ENCODE measurements at regions not wholly inside any gene's neighbourhood (a gene's known extent, or its start where the extent isn't known, plus 50 kb on each side); places are given as distances from the start of the nearest gene placed in this dataset.
"Not testable (repeated sequence)": the region's sequence is repeated elsewhere in the genome, so short reads cannot be mapped to it uniquely, and the experiment has no call there.

DNA sequence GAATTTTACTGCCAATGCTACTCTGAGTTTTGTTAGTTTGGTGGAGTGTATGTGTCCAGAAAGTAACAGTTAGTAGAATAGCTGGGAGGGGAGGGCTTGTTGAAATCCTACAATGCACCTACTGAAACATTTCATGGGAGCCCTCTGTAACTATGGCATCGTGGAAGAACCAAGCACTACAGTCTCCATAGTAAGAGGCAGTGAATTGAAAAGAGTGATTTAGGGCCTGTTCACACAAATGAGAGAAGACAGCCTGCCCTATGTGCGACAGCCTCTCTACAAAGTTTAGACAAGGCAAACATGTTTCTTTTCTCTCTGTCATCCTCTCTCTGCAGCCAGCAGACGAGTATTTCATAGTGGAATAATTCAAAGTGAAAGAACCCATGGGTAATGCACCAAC lies 676.6 kb downstream of the BRINP1 start:
- no peak for DNase-seq (ENCODE audit: low read depth)
- TF ChIP-seq, protein P1, sequence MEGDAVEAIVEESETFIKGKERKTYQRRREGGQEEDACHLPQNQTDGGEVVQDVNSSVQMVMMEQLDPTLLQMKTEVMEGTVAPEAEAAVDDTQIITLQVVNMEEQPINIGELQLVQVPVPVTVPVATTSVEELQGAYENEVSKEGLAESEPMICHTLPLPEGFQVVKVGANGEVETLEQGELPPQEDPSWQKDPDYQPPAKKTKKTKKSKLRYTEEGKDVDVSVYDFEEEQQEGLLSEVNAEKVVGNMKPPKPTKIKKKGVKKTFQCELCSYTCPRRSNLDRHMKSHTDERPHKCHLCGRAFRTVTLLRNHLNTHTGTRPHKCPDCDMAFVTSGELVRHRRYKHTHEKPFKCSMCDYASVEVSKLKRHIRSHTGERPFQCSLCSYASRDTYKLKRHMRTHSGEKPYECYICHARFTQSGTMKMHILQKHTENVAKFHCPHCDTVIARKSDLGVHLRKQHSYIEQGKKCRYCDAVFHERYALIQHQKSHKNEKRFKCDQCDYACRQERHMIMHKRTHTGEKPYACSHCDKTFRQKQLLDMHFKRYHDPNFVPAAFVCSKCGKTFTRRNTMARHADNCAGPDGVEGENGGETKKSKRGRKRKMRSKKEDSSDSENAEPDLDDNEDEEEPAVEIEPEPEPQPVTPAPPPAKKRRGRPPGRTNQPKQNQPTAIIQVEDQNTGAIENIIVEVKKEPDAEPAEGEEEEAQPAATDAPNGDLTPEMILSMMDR (IDR thresholded peaks at IDR 0.05; ENCODE audit: low read depth, low read length, missing control alignments): no peak

DNA sequence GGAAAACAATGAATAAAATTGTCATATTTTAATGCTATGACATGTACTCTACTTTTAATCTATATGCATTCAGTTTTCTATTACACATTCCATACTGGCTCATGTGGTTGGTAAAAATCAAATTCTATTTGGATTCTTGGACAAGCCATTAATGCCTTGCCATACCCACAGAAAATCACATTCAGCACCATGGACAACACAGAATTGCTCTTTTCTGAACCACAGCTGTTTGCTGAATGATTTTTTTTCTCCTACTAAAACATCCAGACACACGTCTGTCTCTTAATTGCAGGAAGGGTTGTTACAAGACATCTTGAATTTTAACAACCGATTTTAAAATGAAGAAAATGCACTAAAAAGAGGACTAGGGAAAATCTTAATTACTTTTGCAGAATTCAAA lies 675.6 kb downstream of the BRINP1 start:
- no peak for DNase-seq (ENCODE audit: low read depth)
- TF ChIP-seq, protein P1 (IDR thresholded peaks at IDR 0.05; ENCODE audit: low read depth, low read length, missing control alignments): no peak
- H3K4me3 ChIP-seq (ENCODE audit: low read depth, low read length): no peak overlapping the region

More for the DNA sequence above, 676.6 kb downstream of the BRINP1 start:
- no peak overlapping the region for H3K4me3 ChIP-seq (ENCODE audit: low read depth, low read length)

DNA sequence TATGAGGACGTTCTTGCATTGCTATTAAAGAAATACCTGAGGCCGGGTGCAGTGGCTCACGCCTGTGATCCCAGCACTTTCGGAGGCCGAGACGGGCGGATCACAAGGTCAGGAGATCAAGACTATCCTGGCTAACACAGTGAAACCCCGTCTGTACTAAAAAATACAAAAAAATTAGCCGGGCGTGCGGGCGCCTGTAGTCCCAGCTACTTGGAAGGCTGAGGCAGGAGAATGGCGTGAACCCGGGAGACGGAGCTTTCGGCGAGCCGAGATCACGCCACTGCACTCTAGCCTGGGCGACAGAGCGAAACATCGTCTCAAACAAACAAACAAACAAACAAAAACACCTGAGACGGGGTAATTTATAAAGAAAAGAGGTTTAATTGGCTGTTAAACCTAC lies 674.0 kb downstream of the BRINP1 start:
- not testable (repeated sequence) for DNase-seq (ENCODE audit: low read depth); H3K4me3 ChIP-seq (ENCODE audit: low read depth, low read length)

DNA sequence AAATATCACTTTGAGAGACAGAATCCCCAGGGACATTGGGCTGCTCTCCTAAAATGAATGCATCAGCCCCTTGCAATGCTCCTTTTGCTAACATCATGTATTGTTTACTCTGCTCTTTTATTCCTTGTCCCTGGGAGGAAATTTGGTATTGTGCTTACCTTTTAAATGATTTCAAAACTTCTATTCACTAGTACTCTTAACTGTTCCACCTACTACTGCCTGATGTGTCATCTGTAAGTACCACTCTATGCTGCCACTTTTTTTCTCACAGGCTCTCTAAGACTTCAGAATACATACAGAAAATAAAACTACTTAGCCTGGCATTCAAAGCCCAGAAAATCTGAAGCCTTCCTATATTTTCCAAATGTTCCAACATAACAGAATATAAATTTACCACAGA lies 667.2 kb downstream of the BRINP1 start:
- DNase-seq (ENCODE audit: low read depth): no peak
- TF ChIP-seq, protein P1 (IDR thresholded peaks at IDR 0.05; ENCODE audit: low read depth, low read length, missing control alignments): no peak
- H3K4me3 ChIP-seq (ENCODE audit: low read depth, low read length): no peak overlapping the region

DNA sequence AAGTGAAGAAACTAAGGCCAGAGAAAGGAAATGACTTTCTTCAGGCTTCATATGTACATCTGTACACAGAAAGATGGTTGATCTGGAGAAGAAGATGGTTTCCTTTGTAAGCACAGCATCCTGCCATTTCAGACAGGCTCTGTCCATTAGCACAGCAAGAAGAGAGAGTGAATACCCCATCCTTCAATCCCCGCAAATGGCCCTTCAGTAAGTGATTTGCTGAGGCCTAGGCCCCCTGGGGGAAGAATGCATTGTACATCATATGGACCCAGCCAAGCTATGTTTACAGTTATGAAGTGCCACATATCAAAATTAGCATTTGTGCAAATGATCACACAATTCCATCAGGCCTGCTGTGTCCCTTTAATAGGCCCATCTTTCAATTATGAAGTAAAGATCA lies 657.4 kb downstream of the BRINP1 start:
- TF ChIP-seq, protein P1 (IDR thresholded peaks at IDR 0.05; ENCODE audit: low read depth, low read length, missing control alignments): no peak
- H3K4me3 ChIP-seq (ENCODE audit: low read depth, low read length): no peak overlapping the region
- DNase-seq (ENCODE audit: low read depth): no peak

DNA sequence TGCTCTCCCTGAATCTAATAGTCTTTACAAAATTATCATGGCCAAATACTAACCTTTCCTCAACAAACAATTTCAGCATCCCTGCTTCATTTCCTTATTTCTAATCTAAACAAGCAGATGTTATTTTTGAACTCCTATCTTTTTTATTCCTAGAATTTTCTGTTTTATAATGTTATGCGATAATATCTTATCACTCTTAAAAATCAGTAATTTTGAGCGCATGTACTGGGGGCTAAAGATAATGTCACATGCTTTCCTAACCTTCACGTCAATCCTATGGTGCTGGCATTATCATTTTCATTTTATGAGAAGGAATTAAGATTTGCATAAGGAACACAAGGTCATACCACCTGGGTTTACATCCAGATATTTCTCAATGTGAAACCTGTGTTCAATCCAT lies 648.0 kb downstream of the BRINP1 start:
- H3K4me3 ChIP-seq (ENCODE audit: low read depth, low read length): no peak overlapping the region
- TF ChIP-seq, protein P1 (IDR thresholded peaks at IDR 0.05; ENCODE audit: low read depth, low read length, missing control alignments): no peak
- no peak for DNase-seq (ENCODE audit: low read depth)

DNA sequence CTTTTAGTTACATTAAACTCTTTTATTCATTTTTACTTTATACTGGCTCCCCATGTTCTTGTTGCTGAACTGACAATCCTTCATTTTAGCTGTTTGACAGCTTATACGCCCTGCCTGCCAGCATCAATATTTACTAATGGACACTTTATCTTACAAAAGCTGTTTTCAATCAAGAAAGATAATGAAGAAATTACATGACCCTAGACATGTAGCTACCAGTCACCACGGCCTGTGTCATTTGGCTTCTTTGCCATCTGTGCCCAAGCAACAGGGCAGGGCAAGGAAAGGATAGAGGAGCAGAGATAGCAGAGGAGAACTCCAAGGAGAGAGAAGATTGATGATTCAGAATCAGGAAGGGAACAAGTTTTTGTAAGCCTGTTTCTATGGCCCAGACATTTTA lies 647.3 kb downstream of the BRINP1 start:
- no peak overlapping the region for H3K4me3 ChIP-seq (ENCODE audit: low read depth, low read length)
- DNase-seq (ENCODE audit: low read depth): no peak
- TF ChIP-seq, protein P1 (IDR thresholded peaks at IDR 0.05; ENCODE audit: low read depth, low read length, missing control alignments): no peak

DNA sequence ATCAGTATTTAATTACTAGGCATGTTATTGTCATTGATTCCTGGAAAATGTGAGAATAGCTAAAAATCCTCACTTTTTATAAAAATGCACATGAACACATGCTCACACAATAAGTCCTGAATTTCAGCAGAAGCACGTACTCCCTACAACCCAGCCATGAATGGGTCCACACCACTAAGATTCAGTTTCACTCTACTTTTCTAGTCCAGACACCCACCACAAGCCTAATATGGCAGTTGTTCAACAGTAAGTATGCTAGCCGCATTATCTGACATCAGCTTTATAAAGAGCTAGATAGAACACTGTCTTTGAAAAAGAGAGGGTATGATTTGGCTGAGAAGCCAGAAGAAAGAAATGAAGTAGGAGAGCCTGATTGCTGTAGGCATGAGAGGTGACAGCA lies 639.3 kb downstream of the BRINP1 start:
- TF ChIP-seq, protein P1 (IDR thresholded peaks at IDR 0.05; ENCODE audit: low read depth, low read length, missing control alignments): no peak
- no peak overlapping the region for H3K4me3 ChIP-seq (ENCODE audit: low read depth, low read length)
- no peak for DNase-seq (ENCODE audit: low read depth)
